GM21576 (cell line): ENCODE measurements at regions not wholly inside any gene's neighbourhood (a gene's known extent, or its start where the extent isn't known, plus 50 kb on each side); places are given as distances from the start of the nearest gene placed in this dataset.
"Not testable (repeated sequence)": the region's sequence is repeated elsewhere in the genome, so short reads cannot be mapped to it uniquely, and the experiment has no call there.

Experiments
- ATAC-seq: cut with Tn5 transposase; IDR thresholded peaks from one replicate; pipeline ENCODE4 v1.9.1; 2021; ENCODE audit warnings: mild to moderate bottlenecking, moderate library complexity; ENCODE audit not compliant: unreplicated experiment

GRCh38 chr6:169145496-169145895, 108.2 kb downstream of the THBS2 start:
- ATAC-seq, result no peak

- ATAC-seq, result no peak
These were observed 109.3 kb downstream of the THBS2 start for GRCh38 chr6:169144356-169144755.

GRCh38 chr6:169142538-169142844, 111.2 kb downstream of the THBS2 start:
- no peak for ATAC-seq

- no peak for ATAC-seq
These were observed 111.7 kb downstream of the THBS2 start for GRCh38 chr6:169141671-169142537.

GRCh38 chr6:169140986-169141495, 112.6 kb downstream of the THBS2 start:
- no peak for ATAC-seq

GRCh38 chr6:169139179-169139971, 114.3 kb downstream of the THBS2 start:
- ATAC-seq, result no peak

- no peak for ATAC-seq
These were observed 121.2 kb downstream of the THBS2 start for GRCh38 chr6:169132352-169132940.

GRCh38 chr6:169131390-169131789, 122.3 kb downstream of the THBS2 start:
- no peak for ATAC-seq

GRCh38 chr6:169130113-169130512, 123.5 kb downstream of the THBS2 start:
- ATAC-seq, result no peak

- ATAC-seq, result no peak
These were observed 132.6 kb downstream of the THBS2 start for GRCh38 chr6:169121013-169121412.

GRCh38 chr6:169119669-169120068, 134.0 kb downstream of the THBS2 start:
- no peak for ATAC-seq

GRCh38 chr6:169118346-169118830, 135.3 kb downstream of the THBS2 start:
- ATAC-seq, result no peak

GRCh38 chr6:169117663-169118062, 136.0 kb downstream of the THBS2 start:
- no peak for ATAC-seq

- ATAC-seq, result no peak
These were observed 138.0 kb downstream of the THBS2 start for GRCh38 chr6:169115632-169116031.

- not testable (repeated sequence) for ATAC-seq
These were observed 139.0 kb downstream of the THBS2 start for GRCh38 chr6:169114632-169115031.

GRCh38 chr6:169112483-169113320, 140.9 kb downstream of the THBS2 start:
- ATAC-seq, result peak; percentile 68

GRCh38 chr6:169111203-169111602, 142.4 kb downstream of the THBS2 start:
- no peak for ATAC-seq

GRCh38 chr6:169109411-169110220, 144.0 kb downstream of the THBS2 start:
- no peak for ATAC-seq

GRCh38 chr6:169108753-169109152, 144.9 kb downstream of the THBS2 start:
- no peak for ATAC-seq

GRCh38 chr6:169106176-169106575, 147.5 kb downstream of the THBS2 start:
- ATAC-seq, result no peak
